Urinary bladder (tissue), 3 donors: ENCODE measurements at regions not wholly inside any gene's neighbourhood (a gene's known extent, or its start where the extent isn't known, plus 50 kb on each side); places are given as distances from the start of the nearest gene placed in this dataset.

Source experiments
- DNase-seq: peaks from one replicate; pipeline ENCODE4 v3.0.0-alpha.2; 2015; ENCODE audit errors: extremely low spot score
- H3K27ac ChIP-seq: one replicate; pipeline ENCODE4 v1.5.1; 2013; ENCODE audit warnings: low read depth, mild to moderate bottlenecking, moderate library complexity
- H3K36me3 ChIP-seq: one replicate; pipeline ENCODE4 v1.6.1; 2013; ENCODE audit warnings: mild to moderate bottlenecking, moderate library complexity; ENCODE audit not compliant: insufficient read depth
- H3K4me1 ChIP-seq: one replicate; pipeline ENCODE4 v1.6.1; 2013; ENCODE audit warnings: mild to moderate bottlenecking, moderate library complexity; ENCODE audit not compliant: insufficient read depth
- H3K4me3 ChIP-seq: one replicate; pipeline ENCODE4 v1.5.1; 2013; ENCODE audit warnings: low read depth, low read length
- WGBS: extraction: QIAGEN DNeasy Blood & Tissue Kit; methylation state at CpG from one replicate; pipeline ENCODE4 v1.1.7; 2013; 5-methylcytosine and 5-hydroxymethylcytosine counted together
- donor health status: healthy with polysubstance abuse.
- donor health status: healthy.

- Histone ChIP-seq H3K4me1 (no peaks in the 10 kb centered on the region), H3K27ac (no peak overlapping the region), H3K36me3 (no peaks in the 10 kb centered on the region), H3K4me3 (no peak overlapping the region)
- DNase-seq = no peak
- 74% methylated on average over 1 of the region's 1 CpG for WGBS
Observed at GRCh38 chr20:39808613-39809012, 846.5 kb downstream of the DHX35 start.

- no peak for DNase-seq
- no peak overlapping the region for H3K27ac ChIP-seq
- no peak overlapping the region for H3K4me3 ChIP-seq
- H3K36me3 ChIP-seq = no peaks in the 10 kb centered on the region
- no peaks in the 10 kb centered on the region for H3K4me1 ChIP-seq
- WGBS = 12% methylated on average over 1 of the region's 1 CpG
Observed at GRCh38 chr20:39800548-39800947, 838.4 kb downstream of the DHX35 start.

- 58% methylated on average over 2 of the region's 2 CpGs for WGBS
- no peak overlapping the region for H3K27ac ChIP-seq
- no peaks in the 10 kb centered on the region for H3K4me1 ChIP-seq
- no peak for DNase-seq
- H3K4me3 ChIP-seq = no peak overlapping the region
- no peaks in the 10 kb centered on the region for H3K36me3 ChIP-seq
Observed at GRCh38 chr20:39800111-39800510, 838.0 kb downstream of the DHX35 start.

GRCh38 chr20:39799366-39799965, 837.3 kb downstream of the DHX35 start:
- Histone ChIP-seq H3K4me1 (no peaks in the 10 kb centered on the region), H3K4me3 (no peak overlapping the region), H3K27ac (no peak overlapping the region), H3K36me3 (no peaks in the 10 kb centered on the region)
- DNase-seq = no peak
- WGBS = 92% methylated on average over 2 of the region's 2 CpGs

- Histone ChIP-seq H3K4me3 (no peak overlapping the region), H3K36me3 (no peaks in the 10 kb centered on the region), H3K27ac (no peak overlapping the region), H3K4me1 (no peaks in the 10 kb centered on the region)
- 41% methylated on average over 3 of the region's 3 CpGs for WGBS
- no peak for DNase-seq
Observed at GRCh38 chr20:39795401-39796272, 833.5 kb downstream of the DHX35 start.

GRCh38 chr20:39792334-39792733, 830.2 kb downstream of the DHX35 start:
- H3K27ac ChIP-seq = no peak overlapping the region
- no peak for DNase-seq
- H3K4me1 ChIP-seq = no peaks in the 10 kb centered on the region
- no peaks in the 10 kb centered on the region for H3K36me3 ChIP-seq
- no peak overlapping the region for H3K4me3 ChIP-seq

GRCh38 chr20:39789411-39789810, 827.3 kb downstream of the DHX35 start:
- Histone ChIP-seq H3K27ac (no peak overlapping the region), H3K4me1 (no peaks in the 10 kb centered on the region), H3K4me3 (no peak overlapping the region), H3K36me3 (no peaks in the 10 kb centered on the region)
- no peak for DNase-seq
- WGBS = 97% methylated on average over 3 of the region's 3 CpGs

GRCh38 chr20:39785252-39785917, 823.2 kb downstream of the DHX35 start:
- H3K27ac ChIP-seq = no peak overlapping the region
- no peak for DNase-seq
- 64% methylated on average over 4 of the region's 4 CpGs for WGBS

GRCh38 chr20:39784693-39785092, 822.5 kb downstream of the DHX35 start:
- 79% methylated on average over 1 of the region's 1 CpG for WGBS
- no peaks in the 10 kb centered on the region for H3K4me1 ChIP-seq
- DNase-seq = no peak
- H3K27ac ChIP-seq = no peak overlapping the region
- H3K36me3 ChIP-seq = no peaks in the 10 kb centered on the region
- H3K4me3 ChIP-seq = no peak overlapping the region

More at GRCh38 chr20:39785252-39785917, 823.2 kb downstream of the DHX35 start:
- Histone ChIP-seq H3K4me1 (no peaks in the 10 kb centered on the region), H3K4me3 (no peak overlapping the region), H3K36me3 (no peaks in the 10 kb centered on the region)

GRCh38 chr20:39778847-39779604, 816.9 kb downstream of the DHX35 start:
- Histone ChIP-seq H3K4me1 (no peaks in the 10 kb centered on the region), H3K27ac (no peak overlapping the region), H3K36me3 (no peaks in the 10 kb centered on the region), H3K4me3 (no peak overlapping the region)
- DNase-seq = no peak
- WGBS = 39% methylated on average over 5 of the region's 5 CpGs

GRCh38 chr20:39778431-39778830, 816.3 kb downstream of the DHX35 start:
- 79% methylated on average over 2 of the region's 2 CpGs for WGBS

GRCh38 chr20:39777610-39778009, 815.5 kb downstream of the DHX35 start:
- Histone ChIP-seq H3K36me3 (no peaks in the 10 kb centered on the region), H3K27ac (no peak overlapping the region), H3K4me3 (no peak overlapping the region), H3K4me1 (no peaks in the 10 kb centered on the region)
- DNase-seq = no peak

More at GRCh38 chr20:39778431-39778830, 816.3 kb downstream of the DHX35 start:
- Histone ChIP-seq H3K27ac (no peak overlapping the region), H3K36me3 (no peaks in the 10 kb centered on the region), H3K4me3 (no peak overlapping the region), H3K4me1 (no peaks in the 10 kb centered on the region)
- DNase-seq = no peak

- no peak overlapping the region for H3K27ac ChIP-seq
- no peak for DNase-seq
- 38% methylated on average over 3 of the region's 3 CpGs for WGBS
- H3K36me3 ChIP-seq = no peaks in the 10 kb centered on the region
- H3K4me3 ChIP-seq = no peak overlapping the region
- H3K4me1 ChIP-seq = no peaks in the 10 kb centered on the region
Observed at GRCh38 chr20:39775110-39775509, 813.0 kb downstream of the DHX35 start.
